Lung (tissue), 11 donors: ENCODE measurements at regions not wholly inside any gene's neighbourhood (a gene's known extent, or its start where the extent isn't known, plus 50 kb on each side); places are given as distances from the start of the nearest gene placed in this dataset.

Source experiments
- ATAC-seq: fragments of 200-7000 bp; cut with Tn5 transposase; one replicate; pipeline ENCODE4 v1.9.1; 2020; ENCODE audit warnings: moderate number of reproducible peaks; ENCODE audit not compliant: insufficient read depth, low FRiP score
- DNase-seq, 3 donors: peaks; one replicate each; pipeline ENCODE4 v3.0.0-alpha.2; 2013 to 2017
- H3K27ac ChIP-seq, 2 donors: one replicate each; pipeline ENCODE4 v1.5.1; 2013; ENCODE audit warnings: mild to moderate bottlenecking in 2 of 2, moderate library complexity in 2 of 2, control low read depth in 1 of 2, inconsistent platforms in 1 of 2, low read depth in 1 of 2, low read length in 1 of 2
- H3K27me3 ChIP-seq, 3 donors: one replicate each; pipeline ENCODE4 v1.5.1; 2013; ENCODE audit warnings: low read length in 2 of 3; ENCODE audit not compliant: control insufficient read depth in 3 of 3, insufficient read depth in 3 of 3
- H3K36me3 ChIP-seq, 4 donors: one replicate each; pipeline ENCODE4 v1.5.1; 2013; ENCODE audit warnings: low read length in 4 of 4, mild to moderate bottlenecking in 1 of 4, moderate library complexity in 1 of 4; ENCODE audit not compliant: control insufficient read depth in 4 of 4, insufficient read depth in 4 of 4
- H3K4me1 ChIP-seq, 5 donors: one replicate each; pipeline ENCODE4 v1.5.1; 2013; ENCODE audit warnings: low read length in 5 of 5, mild to moderate bottlenecking in 2 of 5, moderate library complexity in 1 of 5; ENCODE audit not compliant: control insufficient read depth in 5 of 5, insufficient read depth in 5 of 5
- H3K4me3 ChIP-seq: one replicate; pipeline ENCODE4 v1.5.1; 2013; ENCODE audit warnings: mild to moderate bottlenecking, control low read depth, moderate library complexity
- H3K9ac ChIP-seq, 2 donors: one replicate each; pipeline ENCODE4 v1.5.1; 2013; ENCODE audit warnings: low read length in 2 of 2, control low read depth in 1 of 2; ENCODE audit not compliant: insufficient read depth in 1 of 2
- H3K9me3 ChIP-seq, 4 donors: one replicate each; pipeline ENCODE4 v1.5.1; 2013; ENCODE audit warnings: low read length in 3 of 4, mild to moderate bottlenecking in 1 of 4, moderate library complexity in 1 of 4; ENCODE audit not compliant: control insufficient read depth in 4 of 4, insufficient read depth in 3 of 4
- CTCF ChIP-seq: IDR thresholded peaks from 2 replicates; pipeline ENCODE4 v1.5.1; 2012; ENCODE audit warnings: mild to moderate bottlenecking; ENCODE audit errors: control extremely low read depth, extremely low read depth
- WGBS, 2 donors: extraction: QIAGEN DNeasy Blood & Tissue Kit; methylation state at CpG; one replicate each; pipeline ENCODE4 v1.1.7; 2013; 5-methylcytosine and 5-hydroxymethylcytosine counted together
- donor health status: control.
- donor health status: control.
- donor health status: Bipolar disorder and iron deficiency.
- donor health status: healthy.
- donor health status: DM: yes; HTN: yes; CAD: no.

GRCh38 chr10:33643042-33643441, 308.6 kb upstream of the NRP1 start:
- ATAC-seq, result no peak
- H3K4me3 ChIP-seq, result no peak overlapping the region
- peaks cover 0 to under 1% (median 0%) of the 10 kb centered on the region in 4 donors for H3K9me3 ChIP-seq
- H3K9ac ChIP-seq, result no peak overlapping the region
- DNase-seq, result no peak
- no peak overlapping the region for H3K27ac ChIP-seq
- no peaks in the 10 kb centered on the region for H3K27me3 ChIP-seq
- TF ChIP-seq CTCF, result no peak
- no peaks in the 10 kb centered on the region for H3K36me3 ChIP-seq
- H3K4me1 ChIP-seq, result no peaks in the 10 kb centered on the region

- ATAC-seq, result no peak
- Histone ChIP-seq H3K27ac (no peak overlapping the region), H3K4me1 (no peaks in the 10 kb centered on the region), H3K4me3 (no peak overlapping the region), H3K36me3 (no peaks in the 10 kb centered on the region), H3K27me3 (no peaks in the 10 kb centered on the region), H3K9ac (no peak overlapping the region), H3K9me3 (peaks cover 0 to 4% (median 0%) of the 10 kb centered on the region in 4 donors)
- WGBS, 2 donors, result 93 to 96% methylated on average over 3 of the region's 3 CpGs
- no peak for DNase-seq
- TF ChIP-seq CTCF, result no peak
Observed at GRCh38 chr10:33638891-33639290, 304.4 kb upstream of the NRP1 start.

GRCh38 chr10:33638374-33638773, 303.9 kb upstream of the NRP1 start:
- H3K9me3 ChIP-seq, result peaks cover 0 to 4% (median 0%) of the 10 kb centered on the region in 4 donors
- no peak overlapping the region for H3K4me3 ChIP-seq
- no peak overlapping the region for H3K27ac ChIP-seq
- ATAC-seq (no peak), DNase-seq (no peak)
- no peaks in the 10 kb centered on the region for H3K4me1 ChIP-seq
- no peak for TF ChIP-seq CTCF
- WGBS, 2 donors, result 92 to 93% methylated on average over 3 of the region's 3 CpGs
- no peaks in the 10 kb centered on the region for H3K36me3 ChIP-seq
- H3K27me3 ChIP-seq, result no peaks in the 10 kb centered on the region
- H3K9ac ChIP-seq, result no peak overlapping the region

GRCh38 chr10:33635967-33636515, 301.6 kb upstream of the NRP1 start:
- WGBS, 2 donors, result 87 to 88% methylated on average over 6 of the region's 6 CpGs
- H3K4me3 ChIP-seq, result no peak overlapping the region
- H3K9ac ChIP-seq, result no peak overlapping the region
- H3K36me3 ChIP-seq, result no peaks in the 10 kb centered on the region
- no peak for TF ChIP-seq CTCF
- DNase-seq, result no peak
- no peaks in the 10 kb centered on the region for H3K4me1 ChIP-seq
- no peak overlapping the region for H3K27ac ChIP-seq
- no peak for ATAC-seq
- H3K9me3 ChIP-seq, result peaks cover 0 to 4% (median 0%) of the 10 kb centered on the region in 4 donors
- H3K27me3 ChIP-seq, result no peaks in the 10 kb centered on the region
